ENCODE measurements at regions not wholly inside any gene's neighbourhood (a gene's known extent, or its start where the extent isn't known, plus 50 kb on each side); places are given as distances from the start of the nearest gene placed in this dataset.

DNA sequence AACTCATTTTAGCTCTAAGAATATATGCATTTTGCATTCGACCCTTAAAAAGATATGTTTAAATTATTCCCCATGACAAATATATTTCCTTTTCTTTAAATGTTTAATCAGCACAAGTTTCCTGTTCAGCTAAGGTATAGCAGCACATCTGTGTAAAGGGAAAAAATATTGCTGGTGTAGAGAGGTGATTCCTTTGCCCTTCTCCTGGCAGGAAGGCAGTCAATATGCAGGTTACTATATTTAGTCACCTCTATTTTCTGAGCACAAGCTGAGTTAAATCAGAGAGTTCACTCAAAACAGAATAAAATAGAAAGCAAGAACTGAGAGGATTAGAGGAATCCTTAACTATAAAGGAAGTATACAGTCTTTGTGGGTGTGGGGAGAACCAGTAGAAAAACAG lies 274.4 kb upstream of the PCSK5 start:
- H3K9me3 Mint-ChIP-seq (ENCODE audit: unreplicated experiment) = peaks cover 49% of the 10 kb centered on the region
- H3K4me1 Mint-ChIP-seq (ENCODE audit: insufficient read depth, unreplicated experiment) = no peaks in the 10 kb centered on the region
- ChIA-PET CTCF (interaction anchor here (0.7 kb wide), 1 partner anchor 11 kb away, joined by 4 read pairs; no protein-coding TSS in a partner anchor), POLR2A (no interaction called here)
- intact Hi-C loops (cut with micrococcal nuclease) = no loop called here
- H3K36me3 Mint-ChIP-seq (ENCODE audit: insufficient read depth, unreplicated experiment) = no peaks in the 10 kb centered on the region
- DNase-seq (ENCODE audit: unreplicated experiment) = no peak
- no peak for TF ChIP-seq CTCF (IDR thresholded peaks at IDR 0.05; ENCODE audit: unreplicated experiment)
- H3K27me3 Mint-ChIP-seq (ENCODE audit: insufficient read depth, unreplicated experiment) = no peaks in the 10 kb centered on the region
- no peak overlapping the region for H3K4me3 Mint-ChIP-seq (ENCODE audit: unreplicated experiment)
- BruUV-seq (replicated peaks) = no TSS peak
- H3K27ac Mint-ChIP-seq (ENCODE audit: low read depth, unreplicated experiment) = no peak overlapping the region

DNA sequence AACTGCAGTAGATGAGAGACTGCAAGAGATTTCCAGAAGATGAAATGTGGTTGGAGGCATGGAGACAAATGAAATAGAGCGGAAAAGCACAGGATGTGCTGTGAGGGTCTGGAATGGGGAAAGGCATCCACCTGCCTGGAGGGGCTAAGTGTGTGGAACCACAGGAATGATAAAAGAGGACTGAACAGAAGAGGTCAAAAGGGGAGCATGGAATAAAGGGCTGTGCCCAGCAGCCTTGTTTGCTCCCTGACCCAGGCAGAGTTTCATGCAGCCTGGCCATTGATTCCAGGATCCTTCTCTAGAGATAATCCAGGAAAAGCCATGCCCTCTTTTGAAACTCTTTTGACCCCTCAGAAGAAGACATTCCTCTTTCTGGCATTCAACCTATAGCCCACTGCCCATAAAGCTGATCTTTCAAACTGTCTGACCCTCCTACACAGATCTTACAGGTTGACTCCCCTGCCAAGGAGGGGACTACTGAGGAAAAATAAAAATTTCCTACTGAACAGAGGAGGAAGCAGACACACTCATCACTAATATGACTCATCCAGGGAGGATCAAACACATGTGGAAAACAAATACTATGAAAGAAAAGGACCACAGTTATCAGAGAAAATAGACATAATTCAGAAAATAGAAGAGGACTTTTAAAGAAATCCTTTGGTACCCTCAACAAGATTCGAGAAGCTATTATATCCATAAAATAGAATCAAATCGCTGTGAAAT lies 273.5 kb upstream of the PCSK5 start:
- intact Hi-C loops (cut with micrococcal nuclease) = no loop called here
- Mint-ChIP-seq H3K27ac (ENCODE audit: low read depth, unreplicated experiment) (no peak overlapping the region), H3K9me3 (ENCODE audit: unreplicated experiment) (peaks cover 40% of the 10 kb centered on the region), H3K36me3 (ENCODE audit: insufficient read depth, unreplicated experiment) (no peaks in the 10 kb centered on the region), H3K4me1 (ENCODE audit: insufficient read depth, unreplicated experiment) (no peaks in the 10 kb centered on the region), H3K4me3 (ENCODE audit: unreplicated experiment) (no peak overlapping the region), H3K27me3 (ENCODE audit: insufficient read depth, unreplicated experiment) (no peaks in the 10 kb centered on the region)
- BruUV-seq (replicated peaks) = no TSS peak
- DNase-seq (ENCODE audit: unreplicated experiment) = no peak
- TF ChIP-seq CTCF (IDR thresholded peaks at IDR 0.05; ENCODE audit: unreplicated experiment) = no peak
- ChIA-PET CTCF (no interaction called here), POLR2A (no interaction called here)

- H3K4me3 Mint-ChIP-seq (ENCODE audit: unreplicated experiment) = no peak overlapping the region
- no peak for TF ChIP-seq CTCF (IDR thresholded peaks at IDR 0.05; ENCODE audit: unreplicated experiment)
- no TSS peak for BruUV-seq (replicated peaks)
- no peaks in the 10 kb centered on the region for H3K36me3 Mint-ChIP-seq (ENCODE audit: insufficient read depth, unreplicated experiment)
- H3K27me3 Mint-ChIP-seq (ENCODE audit: insufficient read depth, unreplicated experiment) = no peaks in the 10 kb centered on the region
- ChIA-PET CTCF (interaction anchor here (0.7 kb wide), 1 partner anchor 231 kb away, joined by 6 read pairs; no protein-coding TSS in a partner anchor), POLR2A (no interaction called here)
- intact Hi-C loops (cut with micrococcal nuclease) = no loop called here
- H3K4me1 Mint-ChIP-seq (ENCODE audit: insufficient read depth, unreplicated experiment) = no peaks in the 10 kb centered on the region
- H3K27ac Mint-ChIP-seq (ENCODE audit: low read depth, unreplicated experiment) = no peak overlapping the region
- peaks cover 28% of the 10 kb centered on the region for H3K9me3 Mint-ChIP-seq (ENCODE audit: unreplicated experiment)
- no peak for DNase-seq (ENCODE audit: unreplicated experiment)
Observed at GRCh38 chr9:75623462-75623861, 267.0 kb upstream of the PCSK5 start.

DNA sequence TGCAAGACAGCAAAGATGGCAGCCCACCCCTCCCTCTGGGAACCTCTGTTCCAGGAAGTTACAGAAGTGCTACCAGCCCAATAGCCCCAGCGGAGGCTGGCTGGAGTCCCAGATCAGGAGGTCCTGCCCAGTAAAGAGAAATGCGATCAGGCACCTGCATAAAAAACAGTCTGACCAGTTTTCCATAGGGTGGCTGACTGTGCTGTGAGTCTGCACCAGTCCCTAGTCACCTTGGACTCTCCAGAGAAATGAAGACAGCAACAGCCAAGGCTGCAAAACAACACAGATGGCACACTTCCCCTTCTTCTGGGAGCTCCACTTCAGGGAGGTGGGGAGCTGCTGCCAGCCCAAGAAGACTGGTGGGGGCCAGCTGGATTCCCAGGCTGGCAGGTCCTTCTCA lies 265.5 kb upstream of the PCSK5 start:
- CTCF ChIA-PET = no interaction called here
- TF ChIP-seq CTCF (IDR thresholded peaks at IDR 0.05; ENCODE audit: unreplicated experiment) = no peak
- BruUV-seq (replicated peaks) = no TSS peak
- H3K27me3 Mint-ChIP-seq (ENCODE audit: insufficient read depth, unreplicated experiment) = no peaks in the 10 kb centered on the region
- peaks cover 36% of the 10 kb centered on the region for H3K9me3 Mint-ChIP-seq (ENCODE audit: unreplicated experiment)
- no peak overlapping the region for H3K27ac Mint-ChIP-seq (ENCODE audit: low read depth, unreplicated experiment)
- no peaks in the 10 kb centered on the region for H3K36me3 Mint-ChIP-seq (ENCODE audit: insufficient read depth, unreplicated experiment)
- intact Hi-C loops (cut with micrococcal nuclease) = no loop called here
- no peak overlapping the region for H3K4me3 Mint-ChIP-seq (ENCODE audit: unreplicated experiment)
- POLR2A ChIA-PET = no interaction called here
- no peak for DNase-seq (ENCODE audit: unreplicated experiment)
- H3K4me1 Mint-ChIP-seq (ENCODE audit: insufficient read depth, unreplicated experiment) = no peaks in the 10 kb centered on the region

All from MCF 10A (cell line).